ENCODE measurements at regions not wholly inside any gene's neighbourhood (a gene's known extent, or its start where the extent isn't known, plus 50 kb on each side); places are given as distances from the start of the nearest gene placed in this dataset.

DNA sequence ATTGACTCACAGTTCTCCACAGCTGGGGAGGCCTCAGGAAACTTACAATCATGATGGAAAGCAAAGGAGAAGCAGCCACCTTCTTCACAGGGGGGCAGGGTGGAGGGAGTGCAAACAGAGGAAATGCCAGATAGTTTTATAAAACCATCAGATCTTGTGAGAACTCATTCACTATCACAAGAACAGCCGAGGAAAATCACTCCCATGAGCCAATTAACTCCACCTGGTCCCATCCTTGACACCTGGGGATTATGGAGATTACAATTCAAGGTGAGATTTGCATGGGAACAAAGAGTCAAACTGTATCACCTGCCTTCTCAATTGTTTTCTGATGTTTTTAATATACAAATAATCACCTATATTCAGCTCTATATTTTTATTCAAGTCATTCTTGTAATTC is 1527.3 kb upstream of the GOT2 start:
- Histone ChIP-seq H3K4me3 (ENCODE audit: low read depth in 2 of 2, low read length in 2 of 2) (no peak overlapping the region), H3K27me3 (ENCODE audit: control insufficient read depth, insufficient read depth, low read length) (no peaks in the 10 kb centered on the region), H3K36me3 (ENCODE audit: control insufficient read depth, insufficient read depth, low read length) (no peaks in the 10 kb centered on the region), H3K4me1 (ENCODE audit: control insufficient read depth, insufficient read depth, low read length) (no peaks in the 10 kb centered on the region), H3K9me3 (ENCODE audit: control insufficient read depth, insufficient read depth, low read depth, low read length) (no peaks in the 10 kb centered on the region), H3K27ac (ENCODE audit: low read length) (no peak overlapping the region)
- in situ Hi-C loops (cut with HindIII; ENCODE audit: low pct_unique_long_range_greater_than_20kb, low sequenced_read_pairs) (no loop called here), intact Hi-C loops (cut with micrococcal nuclease; ENCODE audit: unreplicated experiment) (no loop called here)
- no peak for DNase-seq (ENCODE audit: low read depth, low spot score)
- POLR2A ChIA-PET: no interaction called here
- ATAC-seq: no peak
- BruUV-seq (replicated peaks): no TSS peak
- CTCF ChIA-PET: no interaction called here
- TF ChIP-seq CTCF (IDR thresholded peaks at IDR 0.05) (no peak), REST (IDR thresholded peaks at IDR 0.05; ENCODE audit: insufficient read depth in 1 of 2, low read depth in 2 of 2, low read length in 1 of 2) (no peak), TCF7L2 (IDR thresholded peaks at IDR 0.05; ENCODE audit: low read depth, low read length) (no peak), POLR2AphosphoS5 (IDR thresholded peaks at IDR 0.05; ENCODE audit: low read depth, low read length) (no peak), SIN3A (IDR thresholded peaks at IDR 0.05; ENCODE audit: borderline replicate concordance, insufficient read depth, low read depth, low read length) (no peak)

GRCh38 chr16:60259956-60260355 is 1525.8 kb upstream of the GOT2 start:
- intact Hi-C loops (cut with micrococcal nuclease; ENCODE audit: unreplicated experiment): no loop called here
- Histone ChIP-seq H3K4me1 (ENCODE audit: control insufficient read depth, insufficient read depth, low read length) (no peaks in the 10 kb centered on the region), H3K27me3 (ENCODE audit: control insufficient read depth, insufficient read depth, low read length) (no peaks in the 10 kb centered on the region), H3K4me3 (ENCODE audit: low read depth in 2 of 2, low read length in 2 of 2) (no peak overlapping the region), H3K27ac (ENCODE audit: low read length) (no peak overlapping the region), H3K36me3 (ENCODE audit: control insufficient read depth, insufficient read depth, low read length) (no peaks in the 10 kb centered on the region), H3K9me3 (ENCODE audit: control insufficient read depth, insufficient read depth, low read depth, low read length) (no peaks in the 10 kb centered on the region)
- ChIA-PET POLR2A (no interaction called here), CTCF (no interaction called here)
- DNase-seq (ENCODE audit: low read depth, low spot score) (no peak), ATAC-seq (no peak)
- in situ Hi-C loops (cut with HindIII; ENCODE audit: low pct_unique_long_range_greater_than_20kb, low sequenced_read_pairs): no loop called here
- BruUV-seq (replicated peaks): no TSS peak
- no peak for TF ChIP-seq SIN3A (IDR thresholded peaks at IDR 0.05; ENCODE audit: borderline replicate concordance, insufficient read depth, low read depth, low read length)
- no peak for TF ChIP-seq CTCF (IDR thresholded peaks at IDR 0.05)
- no peak for TF ChIP-seq TCF7L2 (IDR thresholded peaks at IDR 0.05; ENCODE audit: low read depth, low read length)
- no peak for TF ChIP-seq POLR2AphosphoS5 (IDR thresholded peaks at IDR 0.05; ENCODE audit: low read depth, low read length)
- TF ChIP-seq REST (IDR thresholded peaks at IDR 0.05; ENCODE audit: insufficient read depth in 1 of 2, low read depth in 2 of 2, low read length in 1 of 2): no peak

Data from Panc1 (cell line).